WTC11 (cell line): ENCODE measurements at regions not wholly inside any gene's neighbourhood (a gene's known extent, or its start where the extent isn't known, plus 50 kb on each side); places are given as distances from the start of the nearest gene placed in this dataset.

Source experiments
- ATF1 ChIP-seq: sonication (generic); formaldehyde crosslinking; IDR thresholded peaks from 2 replicates; pipeline ENCODE4 v1.8.1; 2023; ENCODE audit warnings: mild to moderate bottlenecking, moderate library complexity, missing genetic modification reagents
- ATF3 ChIP-seq: sonication (generic); formaldehyde crosslinking; conservative IDR thresholded peaks from 2 replicates; pipeline ENCODE4 v1.8.1; 2022; ENCODE audit warnings: mild to moderate bottlenecking, missing genetic modification reagents
- CREB1 ChIP-seq: sonication (generic); formaldehyde crosslinking; IDR thresholded peaks from 2 replicates; pipeline ENCODE4 v1.8.0; 2023; ENCODE audit warnings: mild to moderate bottlenecking, missing genetic modification reagents
- CTCF ChIP-seq: fragments of 200-600 bp; IDR thresholded peaks from 2 replicates; pipeline ENCODE4 v1.8.0; 2022; ENCODE audit warnings: antibody characterized with exemption
- E2F5 ChIP-seq: sonication (generic); formaldehyde crosslinking; IDR thresholded peaks from 2 replicates; pipeline ENCODE4 v1.8.1; 2022; ENCODE audit warnings: mild to moderate bottlenecking, moderate library complexity, missing genetic modification reagents
- GRHL2 ChIP-seq: fragments of 250-450 bp; sonication (Bioruptor Pico); IDR thresholded peaks from 2 replicates; pipeline ENCODE4 v1.8.0; 2022; ENCODE audit warnings: mild to moderate bottlenecking, moderate library complexity; ENCODE audit not compliant: insufficient replicate concordance, severe bottlenecking
- IRF2 ChIP-seq: sonication (generic); formaldehyde crosslinking; IDR thresholded peaks from 2 replicates; pipeline ENCODE4 v1.8.0; 2022; ENCODE audit warnings: low read depth, missing genetic modification reagents, borderline replicate concordance
- JUN ChIP-seq: sonication (generic); formaldehyde crosslinking; IDR thresholded peaks from 2 replicates; pipeline ENCODE4 v1.8.0; 2023; ENCODE audit warnings: mild to moderate bottlenecking, missing genetic modification reagents
- RORB ChIP-seq: fragments of 250-450 bp; sonication (Bioruptor Pico); IDR thresholded peaks from 2 replicates; pipeline ENCODE4 v1.9.0; 2021; ENCODE audit warnings: mild to moderate bottlenecking
- SOX15 ChIP-seq: fragments of 250-450 bp; sonication (Bioruptor Pico); IDR thresholded peaks from 2 replicates; pipeline ENCODE4 v1.9.0; 2021; ENCODE audit warnings: mild to moderate bottlenecking
- ZNF138 ChIP-seq: sonication (generic); formaldehyde crosslinking; conservative IDR thresholded peaks from 2 replicates; pipeline ENCODE4 v1.8.1; 2022; ENCODE audit warnings: mild to moderate bottlenecking, moderate library complexity, missing genetic modification reagents
- ZNF532 ChIP-seq: fragments of 250-450 bp; sonication (Bioruptor Pico); IDR thresholded peaks from 2 replicates; pipeline ENCODE4 v1.9.0; 2021; ENCODE audit warnings: mild to moderate bottlenecking, borderline replicate concordance
- ZNF671 ChIP-seq: fragments of 250-450 bp; sonication (Bioruptor Pico); IDR thresholded peaks from 2 replicates; pipeline ENCODE4 v1.8.0; 2021; ENCODE audit warnings: mild to moderate bottlenecking
- TF ChIP-seq, protein P1 (sequence below): sonication (generic); formaldehyde crosslinking; IDR thresholded peaks from 2 replicates; pipeline ENCODE4 v1.8.0; 2023; ENCODE audit warnings: missing genetic modification reagents, mild to moderate bottlenecking, borderline replicate concordance
- TF ChIP-seq, protein P2 (sequence below): fragments of 250-450 bp; sonication (Bioruptor Pico); IDR thresholded peaks from 2 replicates; pipeline ENCODE4 v1.9.0; 2021; ENCODE audit warnings: mild to moderate bottlenecking

DNA sequence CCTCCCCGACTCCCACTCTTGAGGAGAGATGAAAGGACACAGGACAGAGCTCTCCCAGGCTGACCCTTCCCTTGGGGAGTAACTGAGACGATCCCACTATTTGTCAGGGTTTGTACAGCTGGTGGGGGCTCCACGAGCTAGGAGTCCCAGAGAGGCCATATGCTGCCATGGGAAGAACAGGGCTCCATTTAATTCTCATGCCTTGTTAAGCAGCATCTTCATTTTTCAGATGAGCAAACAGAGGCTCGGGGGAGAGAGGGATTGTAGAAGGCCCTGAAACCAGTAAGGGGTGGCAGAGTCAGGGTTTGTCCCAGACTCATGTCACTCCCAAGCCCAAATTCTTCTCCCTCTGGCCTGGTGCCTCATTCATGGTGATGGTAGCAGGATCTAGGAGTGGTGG is 176.4 kb downstream of the NSG2 start (continued):
- TF ChIP-seq ATF3 (CRISPR knock-in tag) (no peak), ZNF138 (no peak), CREB1 (CRISPR knock-in tag) (no peak), CTCF (no peak), ZNF671 (CRISPR knock-in tag) (no peak), ATF1 (CRISPR knock-in tag) (no peak), RORB (CRISPR knock-in tag) (no peak), JUN (no peak), ZNF532 (no peak), E2F5 (no peak), GRHL2 (CRISPR knock-in tag) (no peak), IRF2 (CRISPR knock-in tag) (no peak), SOX15 (CRISPR knock-in tag) (no peak)
- TF ChIP-seq, protein P1, sequence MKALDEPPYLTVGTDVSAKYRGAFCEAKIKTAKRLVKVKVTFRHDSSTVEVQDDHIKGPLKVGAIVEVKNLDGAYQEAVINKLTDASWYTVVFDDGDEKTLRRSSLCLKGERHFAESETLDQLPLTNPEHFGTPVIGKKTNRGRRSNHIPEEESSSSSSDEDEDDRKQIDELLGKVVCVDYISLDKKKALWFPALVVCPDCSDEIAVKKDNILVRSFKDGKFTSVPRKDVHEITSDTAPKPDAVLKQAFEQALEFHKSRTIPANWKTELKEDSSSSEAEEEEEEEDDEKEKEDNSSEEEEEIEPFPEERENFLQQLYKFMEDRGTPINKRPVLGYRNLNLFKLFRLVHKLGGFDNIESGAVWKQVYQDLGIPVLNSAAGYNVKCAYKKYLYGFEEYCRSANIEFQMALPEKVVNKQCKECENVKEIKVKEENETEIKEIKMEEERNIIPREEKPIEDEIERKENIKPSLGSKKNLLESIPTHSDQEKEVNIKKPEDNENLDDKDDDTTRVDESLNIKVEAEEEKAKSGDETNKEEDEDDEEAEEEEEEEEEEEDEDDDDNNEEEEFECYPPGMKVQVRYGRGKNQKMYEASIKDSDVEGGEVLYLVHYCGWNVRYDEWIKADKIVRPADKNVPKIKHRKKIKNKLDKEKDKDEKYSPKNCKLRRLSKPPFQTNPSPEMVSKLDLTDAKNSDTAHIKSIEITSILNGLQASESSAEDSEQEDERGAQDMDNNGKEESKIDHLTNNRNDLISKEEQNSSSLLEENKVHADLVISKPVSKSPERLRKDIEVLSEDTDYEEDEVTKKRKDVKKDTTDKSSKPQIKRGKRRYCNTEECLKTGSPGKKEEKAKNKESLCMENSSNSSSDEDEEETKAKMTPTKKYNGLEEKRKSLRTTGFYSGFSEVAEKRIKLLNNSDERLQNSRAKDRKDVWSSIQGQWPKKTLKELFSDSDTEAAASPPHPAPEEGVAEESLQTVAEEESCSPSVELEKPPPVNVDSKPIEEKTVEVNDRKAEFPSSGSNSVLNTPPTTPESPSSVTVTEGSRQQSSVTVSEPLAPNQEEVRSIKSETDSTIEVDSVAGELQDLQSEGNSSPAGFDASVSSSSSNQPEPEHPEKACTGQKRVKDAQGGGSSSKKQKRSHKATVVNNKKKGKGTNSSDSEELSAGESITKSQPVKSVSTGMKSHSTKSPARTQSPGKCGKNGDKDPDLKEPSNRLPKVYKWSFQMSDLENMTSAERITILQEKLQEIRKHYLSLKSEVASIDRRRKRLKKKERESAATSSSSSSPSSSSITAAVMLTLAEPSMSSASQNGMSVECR (CRISPR knock-in tag) = no peak
- TF ChIP-seq, protein P2, sequence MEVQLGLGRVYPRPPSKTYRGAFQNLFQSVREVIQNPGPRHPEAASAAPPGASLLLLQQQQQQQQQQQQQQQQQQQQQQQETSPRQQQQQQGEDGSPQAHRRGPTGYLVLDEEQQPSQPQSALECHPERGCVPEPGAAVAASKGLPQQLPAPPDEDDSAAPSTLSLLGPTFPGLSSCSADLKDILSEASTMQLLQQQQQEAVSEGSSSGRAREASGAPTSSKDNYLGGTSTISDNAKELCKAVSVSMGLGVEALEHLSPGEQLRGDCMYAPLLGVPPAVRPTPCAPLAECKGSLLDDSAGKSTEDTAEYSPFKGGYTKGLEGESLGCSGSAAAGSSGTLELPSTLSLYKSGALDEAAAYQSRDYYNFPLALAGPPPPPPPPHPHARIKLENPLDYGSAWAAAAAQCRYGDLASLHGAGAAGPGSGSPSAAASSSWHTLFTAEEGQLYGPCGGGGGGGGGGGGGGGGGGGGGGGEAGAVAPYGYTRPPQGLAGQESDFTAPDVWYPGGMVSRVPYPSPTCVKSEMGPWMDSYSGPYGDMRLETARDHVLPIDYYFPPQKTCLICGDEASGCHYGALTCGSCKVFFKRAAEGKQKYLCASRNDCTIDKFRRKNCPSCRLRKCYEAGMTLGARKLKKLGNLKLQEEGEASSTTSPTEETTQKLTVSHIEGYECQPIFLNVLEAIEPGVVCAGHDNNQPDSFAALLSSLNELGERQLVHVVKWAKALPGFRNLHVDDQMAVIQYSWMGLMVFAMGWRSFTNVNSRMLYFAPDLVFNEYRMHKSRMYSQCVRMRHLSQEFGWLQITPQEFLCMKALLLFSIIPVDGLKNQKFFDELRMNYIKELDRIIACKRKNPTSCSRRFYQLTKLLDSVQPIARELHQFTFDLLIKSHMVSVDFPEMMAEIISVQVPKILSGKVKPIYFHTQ (CRISPR knock-in tag) = no peak
